CD4-positive, alpha-beta T cell (primary cell): ENCODE measurements at regions not wholly inside any gene's neighbourhood (a gene's known extent, or its start where the extent isn't known, plus 50 kb on each side); places are given as distances from the start of the nearest gene placed in this dataset.

ENCODE experiments used
- ATAC-seq: fragments of 200-7000 bp; cut with Tn5 transposase; one replicate; pipeline ENCODE4 v1.10.0; 2022; ENCODE audit warnings: mild to moderate bottlenecking; ENCODE audit not compliant: poor library complexity
- CTCF ChIA-PET: fragments of 350-600 bp; sonication (Branson Sonifier 250); formaldehyde crosslinking; loops from one replicate; lab custom pipeline; 2021; ENCODE audit warnings: antibody characterized with exemption, inconsistent platforms; lab: Charles Lee
- POLR2A ChIA-PET: fragments of 350-600 bp; sonication (Branson Sonifier 250); formaldehyde crosslinking; loops from one replicate; lab custom pipeline; 2021; ENCODE audit warnings: antibody characterized with exemption, inconsistent platforms; lab: Charles Lee
- DNase-seq, 14 experiments: peaks; one replicate each; pipeline ENCODE4 v3.0.0-alpha.2; 2013 to 2020; ENCODE audit warnings: mixed read lengths in 2 of 14
- H3K27ac ChIP-seq, 2 donors: one replicate each; pipeline versions ENCODE4 v1.5.1 to v1.7.0; 2013; ENCODE audit warnings: low read length in 2 of 2, low read depth in 1 of 2, mild to moderate bottlenecking in 1 of 2
- H3K27me3 ChIP-seq, 2 experiments: 1 replicate in 1 of 2; 2 replicates in 1 of 2; pipeline versions ENCODE4 v1.6.1 to v1.7.0; 2013; ENCODE audit warnings: low read length in 2 of 2, control low read depth in 1 of 2, mild to moderate bottlenecking in 1 of 2, moderate library complexity in 1 of 2; ENCODE audit not compliant: insufficient read depth in 2 of 2, control insufficient read depth in 1 of 2
- H3K36me3 ChIP-seq: one replicate; pipeline ENCODE4 v1.6.1; 2013; ENCODE audit warnings: low read length, control low read depth; ENCODE audit not compliant: insufficient read depth
- H3K4me1 ChIP-seq: one replicate; pipeline ENCODE4 v1.6.1; 2013; ENCODE audit warnings: low read length, control low read depth; ENCODE audit not compliant: insufficient read depth
- H3K4me3 ChIP-seq: one replicate; pipeline ENCODE4 v1.5.1; 2013; ENCODE audit warnings: mild to moderate bottlenecking, low read length, moderate library complexity
- H3K9me3 ChIP-seq, 2 experiments: 1 replicate in 1 of 2; 2 replicates in 1 of 2; pipeline versions ENCODE4 v1.6.1 to v1.7.0; 2013; ENCODE audit warnings: low read length in 2 of 2, mild to moderate bottlenecking in 2 of 2, control low read depth in 1 of 2, moderate library complexity in 1 of 2; ENCODE audit not compliant: control insufficient read depth in 1 of 2, insufficient read depth in 1 of 2
- H3K27ac Mint-ChIP-seq: one replicate; pipeline ENCODE4 v1.8.0; 2020; ENCODE audit warnings: mixed read lengths
- H3K27me3 Mint-ChIP-seq: one replicate; pipeline ENCODE4 v1.8.0; 2021; ENCODE audit warnings: mixed read lengths
- H3K36me3 Mint-ChIP-seq: one replicate; pipeline ENCODE4 v1.8.0; 2021; ENCODE audit warnings: low read depth, mixed read lengths
- H3K4me1 Mint-ChIP-seq: one replicate; pipeline ENCODE4 v1.8.0; 2021; ENCODE audit warnings: low read depth, mixed read lengths
- H3K4me3 Mint-ChIP-seq: one replicate; pipeline ENCODE4 v1.8.0; 2020; ENCODE audit warnings: mild to moderate bottlenecking, mixed read lengths
- H3K9me3 Mint-ChIP-seq: one replicate; pipeline ENCODE4 v1.8.0; 2020; ENCODE audit warnings: mixed read lengths
- CTCF ChIP-seq: fragments of 200-600 bp; IDR thresholded peaks from one replicate; pipeline ENCODE4 v1.8.0; 2022; ENCODE audit warnings: antibody characterized with exemption, mild to moderate bottlenecking
- intact Hi-C, 2 experiments: fragments of 100-400 bp; cut with DNase I in 1 of 2; cut with micrococcal nuclease in 1 of 2; formaldehyde crosslinking; loops; one replicate each; pipeline versions ENCODE4 v1.15.1 to v1.9.0; 2023 to 2025; cut with DNase I, micrococcal nuclease

- no peaks in the 10 kb centered on the region for H3K27me3 Mint-ChIP-seq
- CTCF ChIA-PET, result interaction anchor here (0.6 kb wide), 1 partner anchor 1591 kb away, joined by 3 read pairs; no protein-coding TSS in a partner anchor
Measured at GRCh38 chr1:238672262-238672661, 714.1 kb upstream of the CHRM3 start.

GRCh38 chr1:238664139-238664538, 722.2 kb upstream of the CHRM3 start:
- Mint-ChIP-seq H3K4me1 (no peaks in the 10 kb centered on the region), H3K9me3 (peaks cover 2% of the 10 kb centered on the region), H3K27ac (no peak overlapping the region), H3K4me3 (no peak overlapping the region), H3K27me3 (no peaks in the 10 kb centered on the region), H3K36me3 (no peaks in the 10 kb centered on the region)
- no peak for TF ChIP-seq CTCF
- intact Hi-C loops, result no loop called here
- no peak overlapping the region for H3K4me3 ChIP-seq
- no peak for DNase-seq
- ATAC-seq, result no peak
- CTCF ChIA-PET, result no interaction called here
- no peaks in the 10 kb centered on the region for H3K27me3 ChIP-seq
- no peaks in the 10 kb centered on the region for H3K4me1 ChIP-seq
- no peaks in the 10 kb centered on the region for H3K36me3 ChIP-seq
- no peak overlapping the region for H3K27ac ChIP-seq
- H3K9me3 ChIP-seq, result peaks cover 0 to 11% of the 10 kb centered on the region in 2 experiments
- POLR2A ChIA-PET, result no interaction called here

More at GRCh38 chr1:238672262-238672661, 714.1 kb upstream of the CHRM3 start:
- intact Hi-C loops, result no loop called here
- Mint-ChIP-seq H3K36me3 (no peaks in the 10 kb centered on the region), H3K4me1 (no peaks in the 10 kb centered on the region), H3K27ac (no peak overlapping the region), H3K4me3 (no peak overlapping the region), H3K9me3 (no peaks in the 10 kb centered on the region)
- H3K36me3 ChIP-seq, result no peaks in the 10 kb centered on the region
- no peak for TF ChIP-seq CTCF
- no peaks in the 10 kb centered on the region for H3K4me1 ChIP-seq
- H3K9me3 ChIP-seq, result peaks cover 0 to 9% of the 10 kb centered on the region in 2 experiments
- POLR2A ChIA-PET, result no interaction called here
- no peak overlapping the region for H3K27ac ChIP-seq
- DNase-seq (no peak), ATAC-seq (no peak)
- no peak overlapping the region for H3K4me3 ChIP-seq
- H3K27me3 ChIP-seq, result no peaks in the 10 kb centered on the region

- H3K4me3 ChIP-seq, result no peak overlapping the region
- H3K27me3 ChIP-seq, result no peaks in the 10 kb centered on the region
- peaks cover 4% of the 10 kb centered on the region for H3K9me3 Mint-ChIP-seq
- H3K4me1 Mint-ChIP-seq, result no peaks in the 10 kb centered on the region
- no peaks in the 10 kb centered on the region for H3K4me1 ChIP-seq
- H3K27ac Mint-ChIP-seq, result no peak overlapping the region
- no peak for ATAC-seq
- H3K27me3 Mint-ChIP-seq, result no peaks in the 10 kb centered on the region
- no peaks in the 10 kb centered on the region for H3K36me3 ChIP-seq
- POLR2A ChIA-PET, result no interaction called here
- no peak for TF ChIP-seq CTCF
- intact Hi-C loops, result no loop called here
- H3K36me3 Mint-ChIP-seq, result no peaks in the 10 kb centered on the region
- no peak overlapping the region for H3K27ac ChIP-seq
- H3K4me3 Mint-ChIP-seq, result no peak overlapping the region
- DNase-seq, result no peak
- peaks cover 0 to 18% of the 10 kb centered on the region in 2 experiments for H3K9me3 ChIP-seq
- CTCF ChIA-PET, result no interaction called here
Measured at GRCh38 chr1:238660849-238661248, 725.5 kb upstream of the CHRM3 start.
